GM12873 (cell line): ENCODE measurements at regions not wholly inside any gene's neighbourhood (a gene's known extent, or its start where the extent isn't known, plus 50 kb on each side); places are given as distances from the start of the nearest gene placed in this dataset.
A peak's percentile ranks its signal among the peaks of the same experiment; 100 is the strongest.

ENCODE experiments used
- CTCF ChIP-seq: IDR thresholded peaks from 2 replicates; pipeline ENCODE4 v1.5.1; 2012; ENCODE audit warnings: low read depth, mild to moderate bottlenecking, moderate library complexity, low read length, control low read depth; ENCODE audit not compliant: insufficient read depth; ENCODE audit errors: missing control alignments

GRCh38 chrX:78822157-78822690 lies 74.7 kb downstream of the LPAR4 start:
- no peak for TF ChIP-seq CTCF

DNA sequence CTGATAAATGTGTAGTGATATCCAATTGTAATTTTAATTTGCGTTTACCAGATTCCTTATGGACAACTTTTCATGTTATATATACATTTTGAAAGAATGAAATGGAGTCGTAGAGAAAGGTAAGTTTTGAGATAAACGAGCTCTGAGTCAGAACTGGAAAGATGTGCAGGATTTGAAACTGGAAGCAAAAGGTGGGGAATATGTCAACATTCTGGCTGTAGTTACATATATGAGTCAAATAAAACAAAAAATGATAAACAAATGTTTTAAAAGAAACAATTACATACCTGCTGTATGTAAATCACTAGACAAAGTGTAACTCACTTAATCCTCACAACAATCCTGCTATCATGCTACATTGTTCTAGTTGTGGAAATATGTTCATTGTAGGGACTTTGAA lies 84.0 kb downstream of the LPAR4 start:
- no peak for TF ChIP-seq CTCF

DNA sequence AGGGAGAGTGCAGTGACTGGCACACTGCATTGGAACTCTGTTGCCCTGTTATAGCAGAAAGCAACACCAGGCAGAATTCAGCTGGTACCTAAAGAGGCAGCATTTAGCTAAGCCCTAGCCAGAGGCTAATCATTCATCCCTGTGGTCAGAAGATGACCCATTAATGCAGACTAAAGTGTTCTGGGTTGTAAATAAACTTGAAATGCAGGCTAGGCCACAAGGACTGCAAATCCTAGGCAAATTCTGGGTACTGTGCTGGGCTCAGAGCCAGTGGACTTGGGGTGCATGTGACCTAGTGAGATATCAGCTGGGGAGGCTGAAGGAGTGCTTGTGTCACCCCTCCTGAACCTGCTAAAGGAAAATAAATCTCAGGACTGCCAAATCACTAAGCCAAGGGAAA lies 91.2 kb downstream of the LPAR4 start:
- TF ChIP-seq CTCF = no peak

GRCh38 chrX:78839711-78840110 lies 92.2 kb downstream of the LPAR4 start:
- TF ChIP-seq CTCF = no peak

GRCh38 chrX:78886550-78886949 lies 58.6 kb upstream of the P2RY10 start:
- peak; percentile 39 for TF ChIP-seq CTCF
